ENCODE measurements at regions not wholly inside any gene's neighbourhood (a gene's known extent, or its start where the extent isn't known, plus 50 kb on each side); places are given as distances from the start of the nearest gene placed in this dataset.

DNA sequence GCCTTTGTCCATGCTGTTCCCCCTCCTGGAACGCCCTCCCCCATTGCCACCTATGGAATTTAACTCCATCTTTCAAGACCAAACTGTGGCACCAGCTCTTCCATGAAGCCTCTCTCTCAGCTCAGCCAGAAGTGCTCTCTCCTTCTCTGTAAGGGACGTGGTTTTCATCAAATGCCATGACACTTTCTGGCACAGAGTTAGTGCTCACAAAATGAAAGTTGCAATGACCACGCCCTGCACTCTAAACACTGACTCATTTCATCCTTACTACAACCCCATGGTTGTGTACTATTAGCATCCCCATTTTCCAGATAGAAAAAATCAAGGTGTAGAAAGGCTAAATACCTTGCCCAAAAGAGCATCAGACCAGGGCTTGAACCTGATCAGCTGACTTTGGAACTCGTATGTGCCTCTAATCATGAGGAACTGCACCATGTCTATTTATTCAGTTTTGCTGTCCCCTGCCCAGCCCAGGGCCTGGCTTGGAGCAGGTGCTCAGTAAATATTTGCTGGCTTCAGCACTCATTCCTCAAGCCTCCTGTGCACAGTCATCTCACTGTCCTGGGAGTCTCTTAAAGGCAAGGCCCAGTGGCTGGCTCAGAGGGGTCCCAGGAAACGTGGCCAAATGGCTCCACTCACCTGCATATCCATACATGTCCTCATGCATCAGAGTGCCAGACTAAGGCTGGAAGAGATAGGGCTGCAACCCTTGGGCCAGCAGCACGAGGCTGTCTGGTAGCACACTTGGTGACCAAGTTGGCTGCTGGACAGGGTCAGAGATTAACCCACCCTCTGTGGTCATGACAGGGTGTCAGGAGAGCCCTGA lies 77.9 kb downstream of the MRPL14 start:
- CTCF ChIA-PET = no interaction called here
- no TSS peak for BruUV-seq (replicated peaks)

GRCh38 chr6:44048277-44048676 lies 79.0 kb downstream of the MRPL14 start:
- no peak for DNase-seq
- H3K27me3 ChIP-seq (ENCODE audit: low read length) = no peaks in the 10 kb centered on the region
- no peaks in the 10 kb centered on the region for H3K9me3 ChIP-seq (ENCODE audit: low read length)
- H3K4me1 ChIP-seq (ENCODE audit: insufficient read depth, low read length) = peaks cover 88% of the 10 kb centered on the region
- no peaks in the 10 kb centered on the region for H3K9me2 ChIP-seq (replicated peaks; ENCODE audit: low read length)
- H3K9ac ChIP-seq (ENCODE audit: low read length) = peak overlapping the region; percentile 66
- no peaks in the 10 kb centered on the region for H4K20me1 ChIP-seq (ENCODE audit: low read length)
- no peak overlapping the region for H3K4me3 ChIP-seq (ENCODE audit: low read length)
- ChIA-PET CTCF (no interaction called here), POLR2A (ENCODE audit: unreplicated experiment) (no interaction called here)
- H2AFZ ChIP-seq (ENCODE audit: low read length) = no peak overlapping the region
- intact Hi-C loops (cut with micrococcal nuclease) = no loop called here
- H3K79me2 ChIP-seq (ENCODE audit: low read length) = no peaks in the 10 kb centered on the region
- H3K4me2 ChIP-seq (ENCODE audit: low read length) = peak overlapping the region; percentile 54; the same call in 1 of the 2 replicates
- H3K36me3 ChIP-seq (ENCODE audit: low read depth, low read length) = no peaks in the 10 kb centered on the region
- H3F3A ChIP-seq (ENCODE audit: low read length, unreplicated experiment) = peaks cover 9% of the 10 kb centered on the region
- no peak for ATAC-seq
- no TSS peak for BruUV-seq (replicated peaks)
- H3K27ac ChIP-seq (ENCODE audit: low read length) = peak overlapping the region; percentile 96
- TF ChIP-seq CTCF (conservative IDR thresholded peaks at IDR 0.05; ENCODE audit: low read depth, low read length) (no peak), EZH2 (IDR thresholded peaks at IDR 0.05; ENCODE audit: low read length, unreplicated experiment) (no peak), EZH2phosphoT487 (IDR thresholded peaks at IDR 0.05; ENCODE audit: borderline replicate concordance, low read length) (no peak)

More for the DNA sequence above, 77.9 kb downstream of the MRPL14 start:
- H3F3A ChIP-seq (ENCODE audit: low read length, unreplicated experiment) = peaks cover 9% of the 10 kb centered on the region
- no peaks in the 10 kb centered on the region for H4K20me1 ChIP-seq (ENCODE audit: low read length)
- ATAC-seq (peak; percentile 39), DNase-seq (peak; percentile 88)
- no peak overlapping the region for H3K4me3 ChIP-seq (ENCODE audit: low read length)
- intact Hi-C loops (cut with micrococcal nuclease) = no loop called here
- H3K9me2 ChIP-seq (replicated peaks; ENCODE audit: low read length) = no peaks in the 10 kb centered on the region
- POLR2A ChIA-PET (ENCODE audit: unreplicated experiment) = no interaction called here
- H3K9ac ChIP-seq (ENCODE audit: low read length) = peak overlapping the region; percentile 66
- peaks cover 88% of the 10 kb centered on the region for H3K4me1 ChIP-seq (ENCODE audit: insufficient read depth, low read length)
- H3K4me2 ChIP-seq (ENCODE audit: low read length) = peak overlapping the region; percentile 54
- no peaks in the 10 kb centered on the region for H3K79me2 ChIP-seq (ENCODE audit: low read length)
- no peaks in the 10 kb centered on the region for H3K9me3 ChIP-seq (ENCODE audit: low read length)
- TF ChIP-seq EZH2phosphoT487 (IDR thresholded peaks at IDR 0.05; ENCODE audit: borderline replicate concordance, low read length) (no peak), CTCF (conservative IDR thresholded peaks at IDR 0.05; ENCODE audit: low read depth, low read length) (no peak), EZH2 (IDR thresholded peaks at IDR 0.05; ENCODE audit: low read length, unreplicated experiment) (no peak)
- H3K36me3 ChIP-seq (ENCODE audit: low read depth, low read length) = no peaks in the 10 kb centered on the region
- peak overlapping the region; percentile 16; the same call in 1 of the 2 replicates for H2AFZ ChIP-seq (ENCODE audit: low read length)
- H3K27ac ChIP-seq (ENCODE audit: low read length) = peak overlapping the region; percentile 96
- H3K27me3 ChIP-seq (ENCODE audit: low read length) = no peaks in the 10 kb centered on the region

DNA sequence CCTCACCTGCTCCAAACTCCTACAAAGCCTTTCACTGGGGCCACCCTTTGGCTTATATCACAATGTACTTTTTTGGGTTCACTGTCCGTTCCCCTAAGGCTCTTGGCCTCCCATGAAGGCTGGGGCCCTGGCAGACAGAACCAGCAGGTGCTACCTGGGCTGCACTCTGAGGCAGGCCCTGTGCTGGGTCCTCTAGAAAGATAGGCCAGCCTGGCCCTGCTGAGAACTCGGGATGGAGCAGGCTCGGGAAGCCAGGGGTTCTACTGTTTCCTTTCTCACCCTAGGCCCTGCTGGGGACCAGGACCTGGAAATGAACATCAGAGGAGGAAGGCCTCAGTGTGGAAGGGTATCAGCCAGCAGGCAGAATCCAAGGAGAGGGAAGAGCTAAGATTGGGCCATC lies 79.5 kb downstream of the MRPL14 start:
- CTCF ChIA-PET = no interaction called here
- H3K4me2 ChIP-seq (ENCODE audit: low read length) = no peak overlapping the region
- intact Hi-C loops (cut with micrococcal nuclease) = no loop called here
- H3K27ac ChIP-seq (ENCODE audit: low read length) = peak overlapping the region; percentile 27
- no peaks in the 10 kb centered on the region for H3K9me2 ChIP-seq (replicated peaks; ENCODE audit: low read length)
- no peak overlapping the region for H3K9ac ChIP-seq (ENCODE audit: low read length)
- no peak for TF ChIP-seq CTCF (conservative IDR thresholded peaks at IDR 0.05; ENCODE audit: low read depth, low read length)
- TF ChIP-seq EZH2phosphoT487 (IDR thresholded peaks at IDR 0.05; ENCODE audit: borderline replicate concordance, low read length) = no peak
- TF ChIP-seq EZH2 (IDR thresholded peaks at IDR 0.05; ENCODE audit: low read length, unreplicated experiment) = no peak
- POLR2A ChIA-PET (ENCODE audit: unreplicated experiment) = no interaction called here
- no peak overlapping the region for H3K4me3 ChIP-seq (ENCODE audit: low read length)
- no peaks in the 10 kb centered on the region for H3K79me2 ChIP-seq (ENCODE audit: low read length)
- no peak overlapping the region for H2AFZ ChIP-seq (ENCODE audit: low read length)
- H3K4me1 ChIP-seq (ENCODE audit: insufficient read depth, low read length) = peaks cover 88% of the 10 kb centered on the region
- no peaks in the 10 kb centered on the region for H4K20me1 ChIP-seq (ENCODE audit: low read length)
- BruUV-seq (replicated peaks) = no TSS peak
- H3K36me3 ChIP-seq (ENCODE audit: low read depth, low read length) = no peaks in the 10 kb centered on the region
- DNase-seq (no peak), ATAC-seq (no peak)
- H3K27me3 ChIP-seq (ENCODE audit: low read length) = no peaks in the 10 kb centered on the region
- H3F3A ChIP-seq (ENCODE audit: low read length, unreplicated experiment) = peaks cover 11% of the 10 kb centered on the region
- no peaks in the 10 kb centered on the region for H3K9me3 ChIP-seq (ENCODE audit: low read length)
